SK-N-MC (cell line): ENCODE measurements at regions not wholly inside any gene's neighbourhood (a gene's known extent, or its start where the extent isn't known, plus 50 kb on each side); places are given as distances from the start of the nearest gene placed in this dataset.

ENCODE experiments used
- EZH2 ChIP-seq: fragments of 200-600 bp; sonication (generic); IDR thresholded peaks from one replicate; pipeline ENCODE4 v1.6.1; 2017; ENCODE audit warnings: antibody characterized with exemption
- FOXP2 ChIP-seq: optimal IDR thresholded peaks from 2 replicates; pipeline ENCODE3; 2011; ENCODE audit warnings: mild to moderate bottlenecking, moderate library complexity; ENCODE audit not compliant: insufficient read depth; ENCODE audit errors: extremely low read length, control extremely low read depth
- POLR2AphosphoS5 ChIP-seq: IDR thresholded peaks from 2 replicates; pipeline ENCODE4 v1.6.1; 2012; ENCODE audit warnings: mild to moderate bottlenecking, low read depth, low read length, borderline replicate concordance

DNA sequence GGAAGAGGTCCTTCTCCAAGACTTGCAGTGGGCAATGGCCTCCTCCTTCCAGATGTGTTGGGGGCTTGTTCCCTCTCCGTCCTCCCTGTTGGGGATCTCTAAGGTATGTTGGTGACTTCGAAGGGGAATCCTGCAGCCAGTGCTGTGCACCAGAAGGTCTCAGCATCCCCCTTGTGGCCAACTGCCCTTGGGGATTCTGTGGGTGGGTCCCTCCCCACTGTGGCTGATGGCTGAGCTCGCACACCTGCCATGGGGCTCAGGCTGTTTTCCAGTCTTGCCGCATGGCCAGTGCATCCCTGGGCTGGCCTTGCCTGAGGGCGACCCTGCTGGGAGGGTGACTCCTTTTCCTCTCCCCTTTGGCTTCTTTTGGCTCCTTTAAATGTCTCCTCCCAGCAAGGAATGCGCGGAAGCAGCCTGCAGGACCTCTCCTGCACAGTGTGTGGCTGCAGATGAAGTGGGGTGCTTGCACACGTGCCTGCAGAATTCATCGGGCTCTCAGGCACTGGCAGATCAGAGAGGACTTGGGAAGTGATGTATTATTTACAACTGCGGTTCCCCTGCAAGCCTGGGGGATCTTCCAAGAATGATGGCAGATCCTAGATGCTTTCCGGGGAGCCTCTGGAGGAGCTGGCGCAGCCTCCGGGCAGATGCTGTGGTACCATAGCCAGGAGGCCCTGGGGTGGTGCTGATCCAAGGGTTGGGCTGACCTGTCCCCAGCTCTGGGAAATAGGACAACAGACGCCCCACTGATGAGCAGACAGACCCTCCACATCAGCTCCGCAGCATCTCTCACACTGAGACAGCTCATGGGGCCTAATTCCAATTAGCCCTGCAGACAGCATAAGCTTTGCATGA is 410.0 kb downstream of the TCERG1L start:
- TF ChIP-seq POLR2AphosphoS5 (no peak), EZH2 (no peak), FOXP2 (no peak)
